ENCODE measurements at regions not wholly inside any gene's neighbourhood (a gene's known extent, or its start where the extent isn't known, plus 50 kb on each side); places are given as distances from the start of the nearest gene placed in this dataset.

DNA sequence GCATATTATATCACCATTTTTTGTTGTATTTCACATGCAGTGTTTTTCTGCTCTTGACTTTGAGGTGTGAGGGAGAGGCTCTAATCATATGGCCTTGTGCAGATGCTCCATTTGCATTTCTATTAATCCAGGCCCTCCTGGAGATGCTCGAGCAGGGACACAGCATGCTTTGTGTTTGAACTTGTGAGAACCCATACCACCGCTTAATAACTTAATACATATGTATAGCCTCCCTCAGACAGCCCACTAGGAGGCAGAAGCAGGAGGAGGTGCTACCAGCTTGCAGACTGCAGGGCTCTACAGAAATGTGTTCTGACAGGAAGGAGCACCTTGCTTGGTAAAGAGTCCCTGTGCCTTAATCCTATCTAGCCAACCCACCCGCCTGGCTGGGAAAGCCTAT, 155.2 kb downstream of the BARHL2 start:
- no peak overlapping the region for H3K9ac ChIP-seq (ENCODE audit: low read length)
- H2AFZ ChIP-seq (ENCODE audit: low read depth, low read length): no peak overlapping the region
- TF ChIP-seq, protein P1, sequence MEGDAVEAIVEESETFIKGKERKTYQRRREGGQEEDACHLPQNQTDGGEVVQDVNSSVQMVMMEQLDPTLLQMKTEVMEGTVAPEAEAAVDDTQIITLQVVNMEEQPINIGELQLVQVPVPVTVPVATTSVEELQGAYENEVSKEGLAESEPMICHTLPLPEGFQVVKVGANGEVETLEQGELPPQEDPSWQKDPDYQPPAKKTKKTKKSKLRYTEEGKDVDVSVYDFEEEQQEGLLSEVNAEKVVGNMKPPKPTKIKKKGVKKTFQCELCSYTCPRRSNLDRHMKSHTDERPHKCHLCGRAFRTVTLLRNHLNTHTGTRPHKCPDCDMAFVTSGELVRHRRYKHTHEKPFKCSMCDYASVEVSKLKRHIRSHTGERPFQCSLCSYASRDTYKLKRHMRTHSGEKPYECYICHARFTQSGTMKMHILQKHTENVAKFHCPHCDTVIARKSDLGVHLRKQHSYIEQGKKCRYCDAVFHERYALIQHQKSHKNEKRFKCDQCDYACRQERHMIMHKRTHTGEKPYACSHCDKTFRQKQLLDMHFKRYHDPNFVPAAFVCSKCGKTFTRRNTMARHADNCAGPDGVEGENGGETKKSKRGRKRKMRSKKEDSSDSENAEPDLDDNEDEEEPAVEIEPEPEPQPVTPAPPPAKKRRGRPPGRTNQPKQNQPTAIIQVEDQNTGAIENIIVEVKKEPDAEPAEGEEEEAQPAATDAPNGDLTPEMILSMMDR (IDR thresholded peaks at IDR 0.05; ENCODE audit: low read depth, low read length): no peak
- TF ChIP-seq EZH2phosphoT487 (IDR thresholded peaks at IDR 0.05; ENCODE audit: low read depth): no peak
- H4K20me1 ChIP-seq (ENCODE audit: insufficient read depth, low read length): no peaks in the 10 kb centered on the region
- no peak overlapping the region for H3K4me2 ChIP-seq (ENCODE audit: low read length)
- no peak overlapping the region for H3K27ac ChIP-seq (ENCODE audit: low read length)
- H3K4me1 ChIP-seq (ENCODE audit: low read length): no peaks in the 10 kb centered on the region
- no peaks in the 10 kb centered on the region for H3K27me3 ChIP-seq (ENCODE audit: low read depth, low read length)
- no peaks in the 10 kb centered on the region for H3K79me2 ChIP-seq (ENCODE audit: low read length)
- no peaks in the 10 kb centered on the region for H3K36me3 ChIP-seq (replicated peaks; ENCODE audit: low read depth, low read length)
- no peaks in the 10 kb centered on the region for H3K9me3 ChIP-seq (ENCODE audit: insufficient read depth, low read length)
- H3K4me3 ChIP-seq (ENCODE audit: low read length): no peak overlapping the region

DNA sequence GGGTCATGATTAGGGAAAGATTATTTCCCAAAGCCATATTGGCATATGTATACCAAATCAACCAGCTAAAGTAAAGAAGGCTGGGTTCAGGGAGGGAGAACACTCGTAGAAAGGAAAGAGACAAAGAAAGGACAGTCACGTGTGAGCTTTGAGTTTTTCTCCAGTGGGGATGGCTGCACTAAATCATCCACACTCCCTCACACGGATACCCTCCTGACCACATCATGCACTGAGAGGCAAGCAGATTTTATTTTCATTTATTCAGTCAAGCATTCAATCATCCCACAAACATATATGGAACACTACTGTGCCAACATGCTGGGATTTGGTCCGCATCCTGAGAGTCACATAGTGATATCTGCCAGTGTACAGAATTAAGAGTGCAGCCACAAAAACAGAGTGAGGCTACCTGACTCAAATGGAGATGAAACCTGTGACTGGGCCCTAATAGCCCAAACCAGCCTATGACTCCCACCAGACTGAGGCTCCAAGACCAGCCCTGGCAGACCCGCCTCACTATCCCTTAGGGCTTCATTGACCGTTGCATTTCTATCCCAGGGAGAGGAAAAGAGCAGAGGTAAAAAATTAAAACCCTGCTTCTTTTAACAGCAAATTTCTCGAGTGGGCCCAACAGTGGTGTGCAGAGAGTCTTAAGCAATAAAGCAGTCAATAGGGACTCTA, 155.9 kb downstream of the BARHL2 start:
- Histone ChIP-seq H3K27ac (ENCODE audit: low read length) (no peak overlapping the region), H3K9me3 (ENCODE audit: insufficient read depth, low read length) (no peaks in the 10 kb centered on the region), H3K4me3 (ENCODE audit: low read length) (no peak overlapping the region), H3K4me2 (ENCODE audit: low read length) (no peak overlapping the region), H3K79me2 (ENCODE audit: low read length) (no peaks in the 10 kb centered on the region), H3K9ac (ENCODE audit: low read length) (no peak overlapping the region), H3K36me3 (replicated peaks; ENCODE audit: low read depth, low read length) (no peaks in the 10 kb centered on the region), H4K20me1 (ENCODE audit: insufficient read depth, low read length) (no peaks in the 10 kb centered on the region), H3K27me3 (ENCODE audit: low read depth, low read length) (no peaks in the 10 kb centered on the region), H2AFZ (ENCODE audit: low read depth, low read length) (no peak overlapping the region), H3K4me1 (ENCODE audit: low read length) (no peaks in the 10 kb centered on the region)
- TF ChIP-seq EZH2phosphoT487 (IDR thresholded peaks at IDR 0.05; ENCODE audit: low read depth): no peak
- TF ChIP-seq, protein P1 (IDR thresholded peaks at IDR 0.05; ENCODE audit: low read depth, low read length): no peak

DNA sequence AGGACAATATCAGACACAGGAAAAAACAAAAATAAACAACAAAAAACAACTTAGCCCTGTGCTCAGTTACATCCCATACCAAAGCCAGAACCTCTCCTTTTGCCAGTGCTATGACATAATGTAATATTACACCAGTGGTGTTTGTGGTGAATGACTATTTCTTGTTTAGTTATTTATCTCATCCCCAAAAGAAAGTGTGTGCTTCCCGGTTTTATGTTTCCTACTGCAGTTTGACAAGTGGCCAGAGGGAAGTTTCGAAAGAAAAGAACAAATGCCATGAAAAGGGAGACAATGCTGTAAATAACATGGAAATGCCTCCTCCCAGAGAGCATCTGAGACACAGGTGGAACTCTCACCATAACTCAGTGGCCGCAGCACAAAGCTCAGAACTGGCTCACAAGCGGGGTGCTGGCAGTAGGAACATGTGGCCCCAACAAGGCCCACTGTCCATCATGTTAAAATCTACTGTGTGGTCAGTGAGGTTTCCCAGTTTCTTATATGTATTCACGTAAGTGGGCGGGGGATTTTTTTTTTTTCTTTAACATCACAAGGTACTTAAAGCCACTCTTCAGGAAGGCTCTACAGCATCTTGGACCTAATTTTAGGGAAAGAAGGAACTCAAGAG, 158.2 kb downstream of the BARHL2 start:
- no peak overlapping the region for H3K27ac ChIP-seq (ENCODE audit: low read length)
- no peaks in the 10 kb centered on the region for H4K20me1 ChIP-seq (ENCODE audit: insufficient read depth, low read length)
- TF ChIP-seq, protein P1 (IDR thresholded peaks at IDR 0.05; ENCODE audit: low read depth, low read length): no peak
- no peak for TF ChIP-seq EZH2phosphoT487 (IDR thresholded peaks at IDR 0.05; ENCODE audit: low read depth)
- no peak overlapping the region for H3K4me2 ChIP-seq (ENCODE audit: low read length)
- no peak overlapping the region for H3K9ac ChIP-seq (ENCODE audit: low read length)
- no peaks in the 10 kb centered on the region for H3K4me1 ChIP-seq (ENCODE audit: low read length)
- H3K4me3 ChIP-seq (ENCODE audit: low read length): no peak overlapping the region
- H3K27me3 ChIP-seq (ENCODE audit: low read depth, low read length): no peaks in the 10 kb centered on the region
- no peaks in the 10 kb centered on the region for H3K36me3 ChIP-seq (replicated peaks; ENCODE audit: low read depth, low read length)
- H3K9me3 ChIP-seq (ENCODE audit: insufficient read depth, low read length): no peaks in the 10 kb centered on the region
- H3K79me2 ChIP-seq (ENCODE audit: low read length): no peaks in the 10 kb centered on the region
- no peak overlapping the region for H2AFZ ChIP-seq (ENCODE audit: low read depth, low read length)

DNA sequence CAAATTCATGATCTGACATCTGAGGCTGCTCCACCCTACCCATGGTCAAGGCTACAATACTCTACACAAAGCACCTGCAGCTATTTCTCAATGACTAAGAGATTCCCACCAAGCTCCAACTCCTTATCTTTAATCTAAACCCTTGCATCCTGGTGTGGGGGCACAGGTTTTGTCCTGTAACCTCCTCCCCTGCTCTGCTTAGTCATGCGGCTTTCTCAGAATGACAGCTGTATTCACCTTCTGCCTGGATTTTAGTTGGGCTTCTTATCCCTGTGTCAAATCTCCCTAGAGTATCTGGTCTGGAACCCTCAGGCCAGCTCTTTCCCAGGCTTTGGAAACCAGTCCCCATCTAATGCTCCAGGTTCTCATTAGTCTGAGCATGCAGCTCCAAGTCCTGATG, 159.0 kb downstream of the BARHL2 start:
- H4K20me1 ChIP-seq (ENCODE audit: insufficient read depth, low read length): no peaks in the 10 kb centered on the region
- H3K4me3 ChIP-seq (ENCODE audit: low read length): no peak overlapping the region
- H3K36me3 ChIP-seq (replicated peaks; ENCODE audit: low read depth, low read length): no peaks in the 10 kb centered on the region
- no peak overlapping the region for H3K4me2 ChIP-seq (ENCODE audit: low read length)
- TF ChIP-seq, protein P1 (IDR thresholded peaks at IDR 0.05; ENCODE audit: low read depth, low read length): no peak
- no peak for TF ChIP-seq EZH2phosphoT487 (IDR thresholded peaks at IDR 0.05; ENCODE audit: low read depth)
- H3K9ac ChIP-seq (ENCODE audit: low read length): no peak overlapping the region
- H3K27me3 ChIP-seq (ENCODE audit: low read depth, low read length): no peaks in the 10 kb centered on the region
- no peaks in the 10 kb centered on the region for H3K4me1 ChIP-seq (ENCODE audit: low read length)
- H3K27ac ChIP-seq (ENCODE audit: low read length): no peak overlapping the region
- no peaks in the 10 kb centered on the region for H3K79me2 ChIP-seq (ENCODE audit: low read length)
- H2AFZ ChIP-seq (ENCODE audit: low read depth, low read length): no peak overlapping the region
- H3K9me3 ChIP-seq (ENCODE audit: insufficient read depth, low read length): no peaks in the 10 kb centered on the region

Data from OCI-LY3 (cell line).